ENCODE measurements at regions not wholly inside any gene's neighbourhood (a gene's known extent, or its start where the extent isn't known, plus 50 kb on each side); places are given as distances from the start of the nearest gene placed in this dataset.
"Not testable (repeated sequence)": the region's sequence is repeated elsewhere in the genome, so short reads cannot be mapped to it uniquely, and the experiment has no call there.

DNA sequence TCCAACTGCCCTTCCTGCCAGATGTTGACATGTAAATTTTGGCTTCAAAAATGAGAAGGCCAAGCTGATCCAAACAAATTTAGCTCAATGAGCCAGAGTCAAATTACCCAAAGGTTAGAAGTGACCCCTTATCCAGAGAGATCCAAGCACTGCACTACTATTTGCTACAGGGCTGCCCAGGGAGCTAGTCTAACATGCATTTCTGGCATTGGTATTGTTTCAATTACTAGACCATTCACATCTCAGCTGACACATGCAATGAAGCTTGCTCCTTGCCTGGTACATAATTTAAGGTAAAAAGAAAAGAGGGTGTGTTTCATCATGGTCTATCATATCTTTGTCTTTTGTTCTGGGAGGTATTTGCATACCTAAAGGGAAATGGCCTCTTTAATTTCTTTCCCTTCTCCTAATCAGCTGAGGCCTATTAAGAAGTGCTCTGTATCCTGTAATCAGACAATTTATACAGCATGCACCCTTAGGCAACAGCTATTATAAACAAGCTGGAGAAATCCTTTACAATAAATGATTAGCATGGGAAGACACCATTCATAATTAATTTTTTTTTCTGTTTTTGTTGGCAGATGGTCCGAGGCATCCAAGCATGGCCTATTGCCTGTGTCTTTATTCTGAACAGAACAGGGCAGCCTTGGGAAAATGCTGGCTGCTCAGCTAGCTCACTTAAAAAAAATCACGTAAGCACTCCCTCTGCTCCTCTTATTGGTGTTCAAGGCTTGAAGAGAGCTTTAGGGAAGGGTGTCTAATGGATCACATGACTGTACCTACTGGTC is 161.5 kb upstream of the SALL1 start:
- no peak for DNase-seq (ENCODE audit: low spot score)

DNA sequence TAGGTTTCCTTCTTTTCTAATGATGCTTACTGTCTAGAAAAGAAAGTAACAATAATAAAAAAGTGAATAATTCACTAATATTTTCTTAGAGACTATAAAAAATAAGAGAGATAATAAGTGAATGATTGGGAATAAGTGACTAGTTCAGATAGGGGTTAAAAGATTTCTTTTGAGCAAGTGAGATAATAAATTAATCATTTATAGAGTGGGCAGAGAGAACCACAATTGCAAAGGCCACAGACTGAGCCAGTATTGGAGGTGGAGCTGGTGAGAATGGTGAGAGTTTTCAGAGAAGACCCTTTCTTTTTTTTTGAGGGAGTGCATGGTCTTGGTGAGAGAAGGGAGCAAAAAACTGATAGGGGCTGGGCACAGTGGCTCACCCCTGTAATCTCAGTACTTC is 159.1 kb upstream of the SALL1 start:
- no peak for DNase-seq (ENCODE audit: low spot score)

DNA sequence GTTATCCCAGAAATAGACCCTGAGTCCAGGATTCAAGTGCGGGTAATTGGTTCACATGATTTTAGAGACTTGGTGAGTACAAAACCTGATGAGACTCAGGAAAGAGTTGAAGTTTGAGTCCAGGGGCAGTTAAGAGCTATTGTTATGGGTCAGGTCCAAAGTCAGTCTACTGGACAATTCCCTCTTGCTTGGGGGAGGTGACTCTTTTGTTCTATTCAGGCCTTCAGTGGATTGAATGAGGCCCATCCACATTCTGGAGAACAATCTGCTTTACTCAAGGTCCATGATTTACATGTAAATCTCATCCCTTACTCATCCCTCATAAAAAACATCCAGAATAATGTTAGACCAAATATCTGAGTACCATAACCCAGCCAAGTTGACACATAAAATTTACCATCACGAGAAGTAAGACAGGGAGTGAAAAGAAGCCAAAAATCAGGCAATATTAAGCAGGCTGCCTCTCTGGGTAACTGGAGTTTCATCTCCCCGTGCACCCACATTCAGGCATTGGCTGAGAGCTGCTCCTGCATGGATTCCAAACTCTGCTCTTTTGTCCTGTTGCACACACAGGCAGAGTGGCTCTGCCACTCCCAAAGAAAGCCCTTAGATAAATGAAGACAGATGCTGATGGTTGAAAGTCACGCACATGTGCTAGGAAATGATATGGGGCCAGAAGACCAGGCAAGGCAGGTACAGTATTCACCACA is 156.0 kb upstream of the SALL1 start:
- no peak for DNase-seq (ENCODE audit: low spot score)

DNA sequence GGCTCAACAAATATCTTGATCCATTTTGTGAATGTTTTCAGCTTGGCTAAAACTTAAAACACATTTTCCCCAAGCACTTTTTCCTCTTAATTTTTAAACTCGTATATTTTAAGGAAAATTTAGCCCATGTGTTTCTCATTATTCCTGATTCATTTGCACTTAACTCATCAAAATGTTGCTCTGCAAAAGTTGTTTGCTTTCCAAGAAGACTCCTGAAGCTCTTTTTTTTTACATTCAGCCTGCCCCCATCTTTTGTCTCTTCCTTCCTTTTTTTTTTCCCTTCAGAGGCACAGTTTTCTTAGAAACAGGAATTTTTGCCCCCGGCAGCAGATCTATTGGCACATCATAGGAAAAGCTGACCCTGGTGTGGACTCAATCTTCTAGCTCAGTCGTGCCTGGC is 155.0 kb upstream of the SALL1 start:
- DNase-seq (ENCODE audit: low spot score), result no peak

DNA sequence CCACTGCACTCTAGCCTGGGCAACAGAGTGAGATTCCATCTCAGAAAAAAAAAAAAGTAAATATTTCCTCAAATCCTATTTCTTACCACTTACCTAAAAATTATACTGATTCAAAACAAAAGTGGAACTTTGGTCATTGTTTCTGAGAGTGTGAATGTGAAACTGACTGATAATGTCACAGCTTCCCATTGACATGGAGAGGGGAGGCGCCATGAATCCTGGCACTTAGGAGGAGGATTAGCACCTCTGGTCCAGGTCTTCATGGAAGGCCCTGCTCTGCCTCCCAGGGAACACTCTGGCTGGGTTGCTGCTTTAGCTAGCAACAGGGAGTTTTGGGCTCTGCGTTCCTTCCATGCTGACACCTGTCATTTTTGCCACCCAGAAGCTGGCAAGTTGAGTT is 154.3 kb upstream of the SALL1 start:
- DNase-seq (ENCODE audit: low spot score), result no peak

DNA sequence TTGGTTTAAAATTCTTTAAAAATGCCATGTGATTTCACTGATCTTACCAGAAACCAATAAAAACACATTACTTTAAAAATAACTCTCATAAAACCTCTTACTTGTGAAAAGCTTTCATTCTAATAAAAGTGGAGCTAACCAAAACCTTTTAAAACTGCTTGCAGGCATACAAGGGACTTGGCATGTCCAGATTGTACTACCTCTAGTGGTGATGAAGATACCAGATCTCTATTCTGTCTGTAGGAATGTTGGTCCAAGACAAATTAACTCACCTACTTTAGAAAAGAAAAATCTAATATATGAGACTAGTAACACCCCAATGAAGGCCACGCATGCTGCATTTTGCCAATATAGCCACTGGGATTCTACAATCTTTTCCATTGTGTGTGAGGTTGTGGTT is 151.0 kb upstream of the SALL1 start:
- DNase-seq (ENCODE audit: low spot score), result no peak

DNA sequence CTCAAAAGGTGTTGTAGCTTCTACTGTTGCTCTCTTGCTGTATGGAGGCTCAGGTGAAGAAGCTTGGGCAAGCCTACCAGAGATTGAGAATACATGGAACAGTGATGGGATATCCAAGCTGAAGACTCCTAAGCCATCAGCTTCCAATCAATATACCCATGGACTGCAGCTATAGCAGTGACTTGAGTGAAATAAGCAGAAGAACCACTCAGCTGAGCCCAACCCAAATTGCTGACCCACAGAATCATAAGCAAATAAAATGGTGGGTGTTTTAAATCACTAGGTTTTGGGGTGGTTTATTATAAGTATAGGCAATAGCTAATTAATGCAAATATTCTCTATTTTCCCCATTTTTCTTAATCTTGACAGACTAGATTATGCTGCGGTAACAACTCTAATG is 147.7 kb upstream of the SALL1 start:
- DNase-seq (ENCODE audit: low spot score), result no peak

DNA sequence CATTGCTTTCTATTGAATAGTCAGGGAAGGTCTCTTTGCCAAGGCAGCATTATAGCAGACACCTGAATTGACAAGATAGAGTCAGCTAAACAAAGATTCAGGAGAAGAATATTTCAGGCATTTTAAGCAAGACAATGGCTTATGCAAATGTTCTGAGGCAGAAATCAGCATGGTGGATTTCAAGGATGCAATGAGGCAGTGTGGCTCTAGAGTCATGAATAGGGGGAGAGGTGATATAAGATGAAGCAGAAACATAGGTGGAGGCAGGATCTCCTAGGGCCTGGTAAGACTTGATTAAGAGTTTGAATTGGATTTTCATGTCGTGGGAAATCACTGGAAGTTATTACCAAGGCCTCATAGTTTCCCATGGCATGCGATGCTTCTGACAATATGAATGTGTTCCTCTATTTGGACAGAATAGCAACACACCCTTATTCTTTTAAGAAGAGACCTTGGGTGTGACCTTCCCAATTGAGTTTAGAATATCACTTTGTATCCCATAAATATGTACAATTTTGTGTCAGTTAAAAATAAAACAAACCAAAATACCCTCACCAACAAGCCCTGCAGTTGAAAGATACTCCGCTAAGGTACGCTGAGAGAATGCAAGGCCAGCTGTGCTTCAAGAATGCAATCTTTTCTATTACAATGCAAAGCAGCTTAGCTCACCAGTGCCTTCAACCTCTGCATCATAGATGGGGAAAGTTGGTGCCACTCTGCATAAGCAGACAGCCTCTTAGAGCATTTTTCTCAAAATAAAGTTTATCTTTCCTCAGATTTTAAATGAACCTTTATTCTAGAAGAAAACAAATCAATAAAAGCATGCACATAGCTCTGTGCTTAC is 139.6 kb upstream of the SALL1 start:
- no peak for DNase-seq (ENCODE audit: low spot score)

DNA sequence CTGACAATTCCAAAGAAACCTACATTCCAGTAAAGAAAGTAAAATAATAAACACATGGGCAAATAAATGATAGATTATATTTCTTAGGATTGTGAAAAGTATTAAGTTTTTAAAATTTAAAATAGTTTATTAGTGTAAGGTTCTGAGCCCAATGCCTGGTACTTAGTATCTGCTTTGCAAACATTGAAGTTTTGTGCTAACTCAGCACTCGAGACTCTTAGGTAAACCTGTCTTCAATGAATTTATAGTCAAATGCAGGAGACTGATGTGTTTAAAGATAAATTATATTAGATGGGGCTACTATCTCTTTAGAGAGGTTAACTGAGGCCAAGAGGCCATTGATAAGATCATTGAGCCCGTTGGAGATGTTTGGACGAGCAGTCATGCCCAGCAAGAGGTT is 138.3 kb upstream of the SALL1 start:
- DNase-seq (ENCODE audit: low spot score), result no peak

DNA sequence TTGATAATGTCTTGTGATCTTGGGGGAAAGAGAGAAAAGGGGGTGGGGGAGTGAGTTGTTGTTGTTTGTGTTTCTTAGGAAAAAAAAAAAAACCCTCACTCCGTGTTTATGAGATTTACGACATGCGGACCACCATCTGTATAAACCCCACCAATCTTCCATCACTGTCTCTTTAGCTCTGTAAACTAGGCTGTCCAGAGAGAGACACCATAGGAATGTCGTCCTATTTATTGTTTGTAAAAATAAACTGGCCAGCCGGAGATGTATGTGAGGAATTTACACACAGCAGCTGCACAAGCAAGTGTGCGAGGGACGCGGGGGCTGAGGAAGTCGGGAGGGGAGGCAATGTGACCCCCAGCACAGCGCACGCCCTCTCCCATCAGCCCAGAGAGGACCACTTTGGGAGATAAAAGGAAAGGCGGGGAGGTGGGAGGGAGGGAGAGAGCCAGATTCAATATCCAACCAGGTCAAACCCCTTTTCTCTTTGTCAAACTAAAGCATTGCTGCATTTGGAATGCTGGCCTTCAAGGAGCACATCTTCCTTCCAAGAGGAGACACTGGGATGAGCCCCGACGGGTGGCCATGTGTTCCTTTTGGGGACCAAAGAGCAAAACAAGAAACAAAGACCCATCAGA is 136.2 kb upstream of the SALL1 start:
- DNase-seq (ENCODE audit: low spot score), result no peak

DNA sequence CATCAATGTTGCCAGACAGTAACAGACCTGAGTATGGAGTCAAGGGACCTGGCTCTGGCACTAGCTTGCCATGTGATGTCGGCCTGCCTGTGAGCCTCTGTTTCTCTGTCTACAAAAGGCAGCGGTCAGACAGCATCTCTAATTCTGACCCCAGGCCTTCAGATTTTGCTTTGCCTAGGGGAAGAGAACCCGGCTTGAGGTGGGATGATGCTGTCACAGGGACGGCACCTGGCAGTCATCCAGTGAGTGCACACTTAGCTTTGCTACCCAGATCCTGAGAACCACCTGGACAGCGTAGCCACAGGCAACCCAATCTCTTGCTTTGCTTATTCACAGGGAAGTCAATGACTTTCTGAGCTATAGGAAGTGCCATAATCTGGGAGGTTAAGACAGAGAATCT is 135.2 kb upstream of the SALL1 start:
- DNase-seq (ENCODE audit: low spot score), result no peak

DNA sequence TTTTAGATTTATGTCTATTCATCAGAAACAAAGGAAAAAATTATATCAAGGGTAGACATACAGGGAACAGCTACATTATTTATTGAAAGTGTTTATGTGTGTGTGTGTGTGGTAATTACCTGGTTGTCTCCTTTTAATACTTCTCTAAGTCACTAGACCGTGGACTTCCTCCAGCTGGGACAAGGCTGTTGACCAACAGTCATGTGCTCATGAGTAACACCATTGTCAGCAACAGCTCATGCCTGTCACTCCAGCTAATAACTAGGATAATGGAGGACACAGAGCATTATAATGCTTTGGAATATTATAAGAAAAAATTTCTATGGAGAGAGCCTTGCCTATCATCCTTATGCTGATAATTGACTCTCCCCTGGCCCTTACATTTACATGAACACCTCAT is 125.3 kb upstream of the SALL1 start:
- DNase-seq (ENCODE audit: low spot score), result no peak

DNA sequence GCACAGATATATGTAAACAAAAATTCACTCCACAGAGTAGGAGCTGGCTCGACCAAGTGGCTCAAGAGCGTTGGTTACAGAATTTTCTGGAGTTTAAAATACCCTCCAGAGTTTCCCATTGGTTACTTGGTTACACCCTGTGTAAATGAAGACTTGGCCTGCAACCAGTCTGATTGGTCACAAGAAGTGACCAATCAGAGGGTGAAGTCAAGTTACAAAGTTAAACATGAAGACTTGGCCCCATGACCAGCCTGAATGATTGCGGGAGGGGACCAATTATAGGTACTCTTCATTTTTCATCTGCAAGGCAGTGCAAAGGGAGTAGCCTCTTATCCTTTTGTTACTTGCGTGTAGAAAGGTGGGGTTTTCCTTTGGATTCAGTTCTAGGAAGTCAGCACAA is 121.3 kb upstream of the SALL1 start:
- no peak for DNase-seq (ENCODE audit: low spot score)

DNA sequence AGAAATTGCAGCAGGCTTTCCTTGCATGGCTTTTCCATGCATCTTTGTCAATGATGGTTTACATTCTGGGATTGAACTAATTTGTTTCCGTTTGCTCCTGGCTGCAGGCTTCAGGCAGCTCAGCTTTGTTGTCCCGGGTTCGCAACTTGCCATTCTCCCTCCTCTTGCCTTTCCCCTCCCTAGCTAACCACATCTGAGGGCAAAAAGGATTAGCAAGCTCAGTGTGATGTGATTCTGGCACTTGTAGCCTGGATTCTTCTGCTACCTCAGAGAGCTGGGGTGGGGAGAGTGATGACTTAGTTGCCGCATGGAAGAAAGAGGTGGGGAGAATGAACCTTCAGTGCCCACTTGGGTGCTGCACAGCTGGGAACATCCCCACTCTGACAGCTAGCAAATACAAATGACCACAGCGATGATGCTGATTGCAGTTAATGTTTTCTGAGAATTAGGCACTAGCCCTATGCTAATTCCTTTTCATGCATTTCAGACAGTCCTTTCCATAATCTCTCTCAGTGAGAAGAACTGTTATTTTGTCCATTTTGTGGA is 120.2 kb upstream of the SALL1 start:
- no peak for DNase-seq (ENCODE audit: low spot score)

DNA sequence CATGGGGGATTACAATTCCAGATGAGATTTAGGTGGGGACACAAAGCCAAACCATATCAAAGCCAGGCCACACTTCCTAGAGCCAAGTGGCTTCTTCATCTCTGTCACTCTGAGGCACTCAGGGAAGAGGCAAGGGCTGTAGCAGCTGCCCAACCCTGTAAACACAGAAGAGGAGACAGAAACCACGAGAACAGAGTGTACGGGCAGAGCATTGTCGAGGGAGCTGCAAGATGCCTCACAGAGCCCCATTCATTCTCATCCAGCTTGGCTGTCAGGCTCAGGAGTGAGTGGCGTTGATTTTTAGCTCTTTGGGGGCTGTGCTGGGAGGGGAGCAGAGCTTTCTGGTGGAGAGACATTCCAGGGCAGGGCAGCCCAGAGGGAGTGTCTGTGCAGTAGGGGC is 117.2 kb upstream of the SALL1 start:
- peak; percentile 47 for DNase-seq (ENCODE audit: low spot score)

DNA sequence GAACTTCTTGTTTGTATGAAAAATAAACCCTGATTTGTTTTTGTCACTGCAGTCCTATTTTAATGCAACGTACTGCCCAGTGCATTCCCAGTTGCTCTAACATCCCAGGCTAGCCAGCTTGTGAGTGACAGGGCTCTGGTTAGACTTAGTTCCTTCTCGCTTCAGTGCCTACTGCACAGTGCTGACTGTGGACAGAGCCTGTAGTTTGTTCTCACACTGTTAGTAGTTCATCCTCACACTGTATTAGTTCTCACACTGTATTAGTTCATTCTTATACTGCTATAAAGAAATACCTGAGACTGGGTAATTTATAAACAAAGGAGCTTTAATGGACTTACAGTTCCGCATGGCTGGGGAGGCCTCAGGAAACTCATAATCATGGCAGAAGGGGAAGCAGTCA is 116.6 kb upstream of the SALL1 start:
- DNase-seq (ENCODE audit: low spot score), result no peak

DNA sequence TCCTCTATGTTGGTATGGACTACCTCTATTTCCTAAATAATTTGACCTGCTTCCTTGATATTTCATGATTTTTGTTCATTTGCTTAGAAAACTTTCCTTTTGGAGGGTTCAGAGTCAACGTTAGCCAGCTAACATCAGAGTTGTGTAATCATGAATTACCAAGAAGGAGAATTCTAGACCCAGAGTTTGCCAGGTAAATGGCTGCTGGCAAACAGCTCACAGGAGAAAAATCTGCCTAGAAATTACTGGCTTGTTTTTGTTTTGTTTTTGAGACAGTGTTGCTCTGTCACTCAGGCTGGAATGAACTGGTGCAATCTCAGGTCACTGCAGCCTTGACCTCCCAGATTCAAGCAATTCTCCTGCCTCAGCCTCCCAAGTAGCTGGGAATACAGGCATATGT is 111.4 kb upstream of the SALL1 start:
- no peak for DNase-seq (ENCODE audit: low spot score)

DNA sequence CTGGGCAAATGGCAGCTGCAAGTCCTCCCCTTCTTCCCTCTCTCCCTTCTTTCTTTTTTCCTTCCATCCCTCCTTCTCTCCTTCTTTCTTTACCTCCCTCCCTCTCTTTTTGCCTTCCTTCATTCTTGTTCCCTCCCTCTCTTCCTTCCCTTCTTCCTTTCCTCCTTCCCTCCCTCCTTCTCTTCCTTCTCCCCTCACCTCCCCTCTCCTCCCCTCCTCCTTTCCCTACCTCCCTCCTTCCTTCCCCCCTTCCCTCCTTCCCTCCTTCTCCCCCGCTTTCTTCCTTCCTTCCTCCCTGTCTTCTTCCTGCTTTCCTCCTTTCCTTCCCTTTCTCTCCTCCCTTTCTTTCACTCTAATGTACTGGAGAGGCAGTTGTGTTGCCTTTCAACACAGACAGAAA is 110.8 kb upstream of the SALL1 start:
- no peak for DNase-seq (ENCODE audit: low spot score)

DNA sequence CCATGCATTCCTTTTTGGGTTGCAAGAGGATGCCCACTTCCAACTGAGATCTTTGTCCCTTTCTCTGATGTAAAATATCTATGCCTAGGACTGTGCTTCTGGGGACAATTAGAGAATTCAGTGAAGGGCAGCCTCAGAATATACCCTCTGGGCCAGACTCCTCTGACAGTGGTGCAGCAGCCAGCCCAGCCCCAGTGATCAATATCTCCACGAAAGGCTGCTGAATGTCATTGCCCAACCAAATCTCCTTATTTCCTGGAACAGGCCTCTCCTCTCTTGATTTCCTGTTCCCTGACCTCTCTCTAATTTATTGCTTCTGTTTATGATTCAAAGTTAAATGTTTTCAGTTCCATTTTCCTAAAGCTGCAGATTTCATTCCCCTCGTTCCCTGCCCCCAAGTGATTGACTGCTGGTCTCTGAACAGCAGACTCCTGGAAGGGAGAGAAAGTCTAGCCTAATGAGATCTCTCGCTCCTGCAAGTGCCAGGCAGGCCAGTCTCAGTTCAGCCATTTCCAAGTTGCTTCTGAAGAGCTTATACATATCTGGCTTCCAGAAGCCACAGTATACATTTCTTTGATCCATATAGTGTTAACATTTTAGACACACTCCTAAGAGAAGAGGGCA is 104.4 kb upstream of the SALL1 start:
- no peak for DNase-seq (ENCODE audit: low spot score)

DNA sequence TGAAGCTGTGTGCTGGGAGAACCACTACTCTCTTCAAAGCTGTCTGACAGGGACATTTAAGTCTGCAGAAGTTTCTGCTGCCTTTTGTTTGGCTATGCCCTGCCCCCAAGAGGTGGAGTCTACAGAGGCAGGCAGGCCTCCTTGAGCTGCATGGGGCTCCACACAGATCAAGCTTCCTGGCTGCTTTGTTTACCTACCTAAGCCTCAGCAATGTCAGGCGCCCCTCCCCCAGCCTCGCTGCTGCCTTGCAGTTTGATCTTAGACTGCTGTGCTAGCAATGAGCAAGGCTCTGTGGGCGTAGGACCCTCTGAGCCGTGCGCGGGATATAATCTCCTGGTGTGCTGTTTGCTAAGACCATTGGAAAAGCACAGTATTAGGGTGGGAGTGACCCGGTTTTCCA is 103.3 kb upstream of the SALL1 start:
- DNase-seq (ENCODE audit: low spot score), result not testable (repeated sequence)

DNA sequence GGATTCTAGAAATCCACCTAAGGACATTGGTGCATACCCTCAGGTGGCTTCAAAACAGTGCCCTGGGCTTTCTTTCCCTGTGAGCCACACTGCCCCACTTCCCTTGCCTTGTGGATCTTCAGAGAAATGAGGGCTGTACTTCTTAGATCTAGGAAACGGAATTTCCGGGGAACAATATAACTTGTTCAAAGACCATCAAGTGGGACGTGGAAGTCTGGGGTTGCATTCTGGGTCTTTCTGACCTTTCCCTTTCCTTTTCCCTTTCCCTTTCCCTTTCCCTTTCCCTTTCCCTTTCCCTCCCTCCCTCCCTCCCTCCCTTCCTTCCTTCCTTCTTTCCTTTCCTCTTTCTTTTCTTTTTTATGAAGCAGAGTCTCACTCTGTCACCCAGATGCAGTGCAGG is 97.1 kb upstream of the SALL1 start:
- DNase-seq (ENCODE audit: low spot score), result no peak

DNA sequence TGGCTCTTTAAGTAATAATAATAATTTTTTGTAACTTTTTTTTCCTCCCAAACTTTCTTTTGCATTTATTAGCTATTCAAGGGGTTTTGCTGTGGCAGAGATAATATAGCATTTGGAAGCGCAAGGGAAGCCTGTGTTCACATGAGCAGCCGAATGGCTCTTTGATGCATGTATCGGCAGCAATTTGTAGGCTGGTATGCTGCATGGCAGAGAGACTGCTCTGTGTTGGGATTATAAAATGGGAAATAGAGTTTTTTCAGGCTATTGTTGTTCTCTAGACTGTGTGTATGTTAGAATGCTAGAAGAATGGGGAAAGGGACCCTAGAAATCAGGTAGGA is 94.6 kb upstream of the SALL1 start:
- DNase-seq (ENCODE audit: low spot score), result no peak

Measured in ecto neural progenitor cell (in vitro differentiated cells).